ENCODE measurements at regions not wholly inside any gene's neighbourhood (a gene's known extent, or its start where the extent isn't known, plus 50 kb on each side); places are given as distances from the start of the nearest gene placed in this dataset.
"Not testable (repeated sequence)": the region's sequence is repeated elsewhere in the genome, so short reads cannot be mapped to it uniquely, and the experiment has no call there.

DNA sequence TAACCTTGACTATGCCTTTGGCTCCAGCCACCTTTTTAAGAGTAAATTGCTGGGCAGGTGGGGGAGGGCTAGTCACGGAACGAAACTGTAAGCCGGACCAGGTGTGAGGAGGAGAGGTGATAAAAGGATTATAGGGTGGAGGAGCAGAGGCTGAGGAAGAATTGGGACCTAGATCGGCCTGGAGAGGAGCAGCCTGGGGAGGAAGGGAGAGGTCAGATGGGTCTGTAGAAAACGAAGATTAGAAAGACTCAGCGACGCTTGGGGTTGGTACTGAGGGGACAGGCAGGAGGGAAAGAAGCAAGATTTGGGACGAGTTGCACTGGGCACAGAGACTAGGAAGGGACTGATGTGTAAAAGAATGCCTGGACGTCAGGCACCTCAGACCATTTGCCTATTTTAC is 87.2 kb upstream of the MAP3K7 start:
- H3K4me1 ChIP-seq (replicated peaks in 1 of 4; ENCODE audit: control insufficient read depth in 3 of 4, insufficient read depth in 4 of 4, low read length in 3 of 4), result peaks cover 0 to 21% (median 12%) of the 10 kb centered on the region in 4 experiments; a peak in 4 of 7 replicates
- CTCF ChIA-PET (ENCODE audit: partially characterized antibody); H3K23ac ChIP-seq (ENCODE audit: insufficient read length); H4K8ac ChIP-seq (ENCODE audit: extremely low read depth, insufficient read depth, low read length); H2BK5ac ChIP-seq (ENCODE audit: low read depth, low read length); H3K79me1 ChIP-seq (ENCODE audit: low read depth, low read length); H3K79me2 ChIP-seq (ENCODE audit: control insufficient read depth in 1 of 2, insufficient read depth in 2 of 2, low read length in 2 of 2); H3K4ac ChIP-seq (replicated peaks; ENCODE audit: insufficient read length, low read depth, low read length); H3K9me3 ChIP-seq (ENCODE audit: insufficient read depth in 2 of 2, low read depth in 1 of 2, low read length in 1 of 2); H3K4me2 ChIP-seq (ENCODE audit: insufficient read depth in 1 of 2, low read depth in 2 of 2, low read length in 2 of 2); H4K20me1 ChIP-seq (replicated peaks in 1 of 2; ENCODE audit: control insufficient read depth in 1 of 2, insufficient read depth in 2 of 2, low read length in 2 of 2); H2BK20ac ChIP-seq (ENCODE audit: low read length); H3K9ac ChIP-seq (replicated peaks in 1 of 4; ENCODE audit: extremely low read depth in 1 of 4, low read depth in 3 of 4, low read length in 3 of 4); H3K23me2 ChIP-seq (ENCODE audit: low read depth, low read length); H3K56ac ChIP-seq (replicated peaks; ENCODE audit: insufficient read length, low read depth, low read length); H3K14ac ChIP-seq (ENCODE audit: insufficient read length); H3K36me3 ChIP-seq (ENCODE audit: control insufficient read depth in 2 of 4, insufficient read depth in 4 of 4, low read length in 3 of 4); H3K4me3 ChIP-seq (ENCODE audit: extremely low read depth in 1 of 4, insufficient read depth in 2 of 4, low read depth in 3 of 4, low read length in 4 of 4); H4K5ac ChIP-seq (ENCODE audit: insufficient read length, low read depth, low read length); H2AK5ac ChIP-seq (ENCODE audit: low read depth, low read length); H3K27me3 ChIP-seq (replicated peaks in 1 of 4; ENCODE audit: control insufficient read depth in 3 of 4, extremely low read depth in 1 of 4, insufficient read depth in 3 of 4, low read length in 3 of 4); DNase-seq (ENCODE audit: low read depth in 1 of 2, low spot score in 2 of 2); FAIRE-seq; H2BK15ac ChIP-seq (ENCODE audit: low read length); H4K91ac ChIP-seq (replicated peaks; ENCODE audit: insufficient read length, low read length); H3K18ac ChIP-seq (ENCODE audit: extremely low read depth, low read length); H3K27ac ChIP-seq (ENCODE audit: low read depth, low read length); H2BK12ac ChIP-seq (ENCODE audit: low read depth, low read length); H2BK120ac ChIP-seq (replicated peaks; ENCODE audit: low read depth, low read length); H2AFZ ChIP-seq (ENCODE audit: low read length); POLR2A ChIA-PET (ENCODE audit: partially characterized antibody): not testable (repeated sequence)
- WGBS, 2 experiments (ENCODE audit: extremely low coverage in 1 of 2, insufficient coverage in 1 of 2, insufficient read length in 1 of 2, insufficient replicate concordance in 2 of 2, low coverage in 1 of 2, low lambda C conversion rate in 2 of 2, missing lambda C conversion rate in 1 of 2), result 70% methylated on average over 9 of the region's 9 CpGs; no CpG with 5 or more reads in 1 of the 2 experiments

Data from H1 (cell line).